ENCODE measurements at regions not wholly inside any gene's neighbourhood (a gene's known extent, or its start where the extent isn't known, plus 50 kb on each side); places are given as distances from the start of the nearest gene placed in this dataset.

DNA sequence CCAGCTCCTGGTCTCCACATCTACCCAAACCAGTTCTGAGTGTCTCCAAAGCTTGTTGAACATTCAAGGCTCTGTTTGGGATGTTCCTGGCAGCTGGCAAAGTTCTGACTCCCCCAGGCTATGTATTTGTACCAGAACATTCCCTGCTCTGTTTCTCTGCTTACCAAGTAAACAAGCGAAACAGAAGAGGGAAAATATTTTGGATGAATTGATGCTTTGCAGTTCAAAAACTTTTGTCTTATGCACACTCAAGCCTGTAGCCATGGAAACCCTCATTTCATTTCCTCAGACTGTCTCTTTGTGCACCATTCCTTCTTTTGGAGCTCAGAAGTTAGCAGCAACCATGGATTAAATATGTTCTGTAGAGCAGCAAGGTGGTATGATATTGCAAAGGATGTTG, 145.8 kb downstream of the ACTL7B start:
- peaks cover 1 to 4% of the 10 kb centered on the region in 2 donors for H3K27me3 Mint-ChIP-seq
- Histone ChIP-seq H3K36me3 (ENCODE audit: control insufficient read depth in 2 of 2, extremely low read depth in 1 of 2, insufficient read depth in 1 of 2, low read length in 1 of 2) (no peaks in the 10 kb centered on the region), H3K9me3 (no peaks in the 10 kb centered on the region), H3K4me1 (ENCODE audit: control insufficient read depth in 1 of 2, extremely low read depth in 1 of 2, insufficient read depth in 2 of 2, low read length in 2 of 2) (no peaks in the 10 kb centered on the region), H3K27me3 (replicated peaks in 1 of 2; ENCODE audit: control insufficient read depth in 2 of 2, extremely low read depth in 1 of 2, insufficient read depth in 2 of 2, low read length in 1 of 2) (peaks cover 0 to 7% of the 10 kb centered on the region in 2 experiments), H3K27ac (ENCODE audit: low read length) (no peak overlapping the region), H3K4me3 (ENCODE audit: control insufficient read depth in 1 of 2, extremely low read depth in 1 of 2, low read length in 1 of 2) (no peak overlapping the region)
- H3K27ac Mint-ChIP-seq = no peak overlapping the region
- H3K4me1 Mint-ChIP-seq = no peaks in the 10 kb centered on the region
- no CpG with 5 or more reads among the region's 1 CpG for WGBS (ENCODE audit: insufficient coverage)
- H3K9me3 Mint-ChIP-seq = peaks cover 3 to 7% (median 5%) of the 10 kb centered on the region in 3 donors
- no peak overlapping the region for H3K4me3 Mint-ChIP-seq
- no peaks in the 10 kb centered on the region for H3K36me3 Mint-ChIP-seq
- ATAC-seq (replicated peaks in 1 of 4) (no peak), DNase-seq (no peak)
- POLR2A ChIA-PET = no interaction called here
- CTCF ChIA-PET = no interaction called here

DNA sequence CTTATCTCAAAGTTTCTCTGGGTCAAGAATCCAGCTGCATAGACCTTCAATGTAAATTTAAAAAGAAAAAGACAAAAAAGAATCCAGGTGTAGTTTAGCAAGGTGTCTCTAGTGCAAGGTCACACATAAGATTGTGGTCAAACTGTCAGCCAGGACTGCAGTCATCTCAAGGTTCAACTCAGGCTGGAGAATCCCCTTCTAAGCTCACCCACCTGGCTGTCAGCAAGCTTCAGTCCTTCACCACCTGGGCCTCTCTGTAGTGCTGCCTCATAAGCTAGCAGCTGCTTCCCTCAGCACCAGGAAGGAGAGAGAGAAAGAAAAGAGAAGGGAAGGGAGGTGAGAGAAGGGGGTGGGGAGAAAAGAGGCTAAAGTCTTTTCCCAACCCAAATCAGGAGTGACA, 146.7 kb downstream of the ACTL7B start:
- H3K4me3 Mint-ChIP-seq = no peak overlapping the region
- ChIA-PET CTCF (no interaction called here), POLR2A (no interaction called here)
- no peak for ATAC-seq (replicated peaks in 1 of 4)
- Histone ChIP-seq H3K4me3 (ENCODE audit: control insufficient read depth in 1 of 2, extremely low read depth in 1 of 2, low read length in 1 of 2) (no peak overlapping the region), H3K9me3 (no peaks in the 10 kb centered on the region), H3K4me1 (ENCODE audit: control insufficient read depth in 1 of 2, extremely low read depth in 1 of 2, insufficient read depth in 2 of 2, low read length in 2 of 2) (no peaks in the 10 kb centered on the region), H3K27ac (ENCODE audit: low read length) (no peak overlapping the region), H3K27me3 (replicated peaks in 1 of 2; ENCODE audit: control insufficient read depth in 2 of 2, extremely low read depth in 1 of 2, insufficient read depth in 2 of 2, low read length in 1 of 2) (peaks cover 0 to 7% of the 10 kb centered on the region in 2 experiments), H3K36me3 (ENCODE audit: control insufficient read depth in 2 of 2, extremely low read depth in 1 of 2, insufficient read depth in 1 of 2, low read length in 1 of 2) (no peaks in the 10 kb centered on the region)
- H3K27me3 Mint-ChIP-seq = peaks cover 1 to 4% of the 10 kb centered on the region in 2 donors
- no peaks in the 10 kb centered on the region for H3K4me1 Mint-ChIP-seq
- H3K9me3 Mint-ChIP-seq = peaks cover 3 to 5% (median 4%) of the 10 kb centered on the region in 3 donors
- no peak for DNase-seq
- H3K36me3 Mint-ChIP-seq = no peaks in the 10 kb centered on the region
- H3K27ac Mint-ChIP-seq = no peak overlapping the region

DNA sequence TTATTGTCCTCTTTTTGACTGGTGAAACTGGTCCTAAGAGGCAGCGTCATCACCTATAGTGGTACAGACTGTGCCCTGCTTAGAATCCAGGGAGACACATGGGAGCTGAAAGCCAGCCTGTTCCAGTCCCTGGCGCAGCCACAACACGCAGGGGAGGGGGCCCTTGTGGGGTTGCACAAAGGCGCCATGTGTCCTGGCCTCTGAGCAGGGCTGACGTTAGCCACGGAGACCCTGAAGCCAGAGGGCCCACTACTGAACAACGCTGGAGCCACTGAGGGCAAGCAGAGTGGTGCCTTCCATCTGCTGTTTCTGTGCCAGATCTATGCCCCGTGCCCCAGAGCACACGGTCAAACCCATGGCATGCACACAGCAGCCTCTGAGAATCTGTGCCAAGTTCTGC, 147.3 kb downstream of the ACTL7B start:
- POLR2A ChIA-PET = no interaction called here
- WGBS (ENCODE audit: insufficient coverage) = 85% methylated on average over 7 of the region's 9 CpGs
- ATAC-seq (replicated peaks in 1 of 4) (peak in 1 of 4 experiments; percentile 15), DNase-seq (no peak)
- Mint-ChIP-seq H3K9me3 (peaks cover 3 to 5% (median 4%) of the 10 kb centered on the region in 3 donors), H3K27me3 (peaks cover 1 to 4% of the 10 kb centered on the region in 2 donors), H3K4me3 (no peak overlapping the region), H3K36me3 (no peaks in the 10 kb centered on the region), H3K27ac (no peak overlapping the region), H3K4me1 (no peaks in the 10 kb centered on the region)
- H3K36me3 ChIP-seq (ENCODE audit: control insufficient read depth in 2 of 2, extremely low read depth in 1 of 2, insufficient read depth in 1 of 2, low read length in 1 of 2) = no peaks in the 10 kb centered on the region
- H3K27me3 ChIP-seq (replicated peaks in 1 of 2; ENCODE audit: control insufficient read depth in 2 of 2, extremely low read depth in 1 of 2, insufficient read depth in 2 of 2, low read length in 1 of 2) = peaks cover 0 to 7% of the 10 kb centered on the region in 2 experiments
- H3K27ac ChIP-seq (ENCODE audit: low read length) = no peak overlapping the region
- no peaks in the 10 kb centered on the region for H3K4me1 ChIP-seq (ENCODE audit: control insufficient read depth in 1 of 2, extremely low read depth in 1 of 2, insufficient read depth in 2 of 2, low read length in 2 of 2)
- no peaks in the 10 kb centered on the region for H3K9me3 ChIP-seq
- CTCF ChIA-PET = no interaction called here
- H3K4me3 ChIP-seq (ENCODE audit: control insufficient read depth in 1 of 2, extremely low read depth in 1 of 2, low read length in 1 of 2) = no peak overlapping the region

GRCh38 chr9:108707120-108707519, 148.7 kb downstream of the ACTL7B start:
- CTCF ChIA-PET = no interaction called here
- DNase-seq = no peak
- no peaks in the 10 kb centered on the region for H3K36me3 Mint-ChIP-seq

GRCh38 chr9:108704156-108704852, 151.5 kb downstream of the ACTL7B start:
- Mint-ChIP-seq H3K4me3 (no peak overlapping the region), H3K27me3 (no peaks in the 10 kb centered on the region)
- 70% methylated on average over 4 of the region's 4 CpGs for WGBS (ENCODE audit: insufficient coverage)

More at GRCh38 chr9:108707120-108707519, 148.7 kb downstream of the ACTL7B start:
- Histone ChIP-seq H3K36me3 (ENCODE audit: control insufficient read depth in 2 of 2, extremely low read depth in 1 of 2, insufficient read depth in 1 of 2, low read length in 1 of 2) (no peaks in the 10 kb centered on the region), H3K4me1 (ENCODE audit: control insufficient read depth in 1 of 2, extremely low read depth in 1 of 2, insufficient read depth in 2 of 2, low read length in 2 of 2) (no peaks in the 10 kb centered on the region), H3K9me3 (no peaks in the 10 kb centered on the region), H3K27ac (ENCODE audit: low read length) (no peak overlapping the region), H3K4me3 (ENCODE audit: control insufficient read depth in 1 of 2, extremely low read depth in 1 of 2, low read length in 1 of 2) (no peak overlapping the region), H3K27me3 (replicated peaks in 1 of 2; ENCODE audit: control insufficient read depth in 2 of 2, extremely low read depth in 1 of 2, insufficient read depth in 2 of 2, low read length in 1 of 2) (peaks cover 0 to 3% of the 10 kb centered on the region in 2 experiments)
- WGBS (ENCODE audit: insufficient coverage) = no CpG with 5 or more reads among the region's 3 CpGs
- no peak overlapping the region for H3K27ac Mint-ChIP-seq
- no peaks in the 10 kb centered on the region for H3K4me1 Mint-ChIP-seq
- H3K27me3 Mint-ChIP-seq = no peaks in the 10 kb centered on the region
- no peak for ATAC-seq (replicated peaks in 1 of 4)
- no peaks in the 10 kb centered on the region for H3K9me3 Mint-ChIP-seq
- POLR2A ChIA-PET = no interaction called here
- no peak overlapping the region for H3K4me3 Mint-ChIP-seq

DNA sequence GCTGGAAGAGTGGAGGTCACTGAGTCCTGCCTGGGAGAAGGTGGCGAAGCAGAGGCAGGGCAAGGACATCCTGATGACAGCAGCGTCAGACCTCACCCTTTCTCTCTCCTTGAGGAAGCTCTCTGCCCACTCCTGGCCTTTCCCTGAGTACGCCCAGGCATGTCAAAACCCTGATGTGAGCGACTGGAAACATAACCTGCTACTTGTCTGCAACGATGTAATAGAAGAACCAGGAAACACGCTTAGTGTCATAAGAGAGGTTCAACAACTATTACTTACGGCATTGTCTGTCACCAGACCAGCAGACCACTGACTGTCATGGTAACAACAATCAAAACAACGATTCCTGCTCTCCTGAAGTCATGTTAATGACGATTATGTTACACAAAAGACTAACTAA, 152.4 kb downstream of the ACTL7B start:
- H3K9me3 Mint-ChIP-seq = no peaks in the 10 kb centered on the region
- no peak overlapping the region for H3K27ac Mint-ChIP-seq
- no peaks in the 10 kb centered on the region for H3K4me1 ChIP-seq (ENCODE audit: control insufficient read depth in 1 of 2, extremely low read depth in 1 of 2, insufficient read depth in 2 of 2, low read length in 2 of 2)
- no peak overlapping the region for H3K27ac ChIP-seq (ENCODE audit: low read length)
- WGBS (ENCODE audit: insufficient coverage) = 66% methylated on average over 4 of the region's 9 CpGs
- H3K9me3 ChIP-seq = no peaks in the 10 kb centered on the region
- no peak overlapping the region for H3K4me3 Mint-ChIP-seq
- POLR2A ChIA-PET = no interaction called here
- H3K4me3 ChIP-seq (ENCODE audit: control insufficient read depth in 1 of 2, extremely low read depth in 1 of 2, low read length in 1 of 2) = no peak overlapping the region
- DNase-seq (no peak), ATAC-seq (replicated peaks in 1 of 4) (no peak)
- no peaks in the 10 kb centered on the region for H3K4me1 Mint-ChIP-seq
- H3K36me3 ChIP-seq (ENCODE audit: control insufficient read depth in 2 of 2, extremely low read depth in 1 of 2, insufficient read depth in 1 of 2, low read length in 1 of 2) = no peaks in the 10 kb centered on the region
- H3K27me3 Mint-ChIP-seq = no peaks in the 10 kb centered on the region
- CTCF ChIA-PET = no interaction called here
- H3K27me3 ChIP-seq (replicated peaks in 1 of 2; ENCODE audit: control insufficient read depth in 2 of 2, extremely low read depth in 1 of 2, insufficient read depth in 2 of 2, low read length in 1 of 2) = peaks cover 0 to 2% of the 10 kb centered on the region in 2 experiments
- no peaks in the 10 kb centered on the region for H3K36me3 Mint-ChIP-seq

More at GRCh38 chr9:108704156-108704852, 151.5 kb downstream of the ACTL7B start:
- ChIA-PET CTCF (no interaction called here), POLR2A (no interaction called here)
- Mint-ChIP-seq H3K36me3 (no peaks in the 10 kb centered on the region), H3K27ac (no peak overlapping the region), H3K4me1 (no peaks in the 10 kb centered on the region), H3K9me3 (no peaks in the 10 kb centered on the region)
- Histone ChIP-seq H3K27me3 (replicated peaks in 1 of 2; ENCODE audit: control insufficient read depth in 2 of 2, extremely low read depth in 1 of 2, insufficient read depth in 2 of 2, low read length in 1 of 2) (peaks cover 0 to 2% of the 10 kb centered on the region in 2 experiments), H3K27ac (ENCODE audit: low read length) (no peak overlapping the region), H3K9me3 (no peaks in the 10 kb centered on the region), H3K4me3 (ENCODE audit: control insufficient read depth in 1 of 2, extremely low read depth in 1 of 2, low read length in 1 of 2) (no peak overlapping the region), H3K4me1 (ENCODE audit: control insufficient read depth in 1 of 2, extremely low read depth in 1 of 2, insufficient read depth in 2 of 2, low read length in 2 of 2) (no peaks in the 10 kb centered on the region), H3K36me3 (ENCODE audit: control insufficient read depth in 2 of 2, extremely low read depth in 1 of 2, insufficient read depth in 1 of 2, low read length in 1 of 2) (no peaks in the 10 kb centered on the region)
- no peak for DNase-seq
- no peak for ATAC-seq (replicated peaks in 1 of 4)

DNA sequence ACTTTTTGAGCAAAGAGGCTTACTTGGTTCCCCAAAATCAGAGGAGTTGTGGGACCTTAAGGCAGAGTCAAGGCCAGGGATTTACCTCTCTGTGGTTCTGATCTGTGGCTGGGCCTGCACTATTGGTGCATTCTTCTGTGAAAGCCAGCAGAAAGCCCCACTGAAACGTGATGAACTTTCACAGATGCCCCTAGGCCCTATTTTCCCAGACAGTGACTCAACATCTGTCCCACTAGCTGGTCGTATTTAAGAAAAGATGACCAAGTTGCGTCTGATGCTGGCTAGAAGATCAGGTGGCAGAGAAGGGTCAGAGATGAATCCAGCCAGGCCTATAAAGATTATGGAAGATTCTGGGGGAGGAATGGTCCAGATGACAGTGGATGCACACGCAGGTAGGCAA, 153.1 kb downstream of the ACTL7B start:
- Mint-ChIP-seq H3K4me3 (no peak overlapping the region), H3K36me3 (no peaks in the 10 kb centered on the region), H3K27me3 (no peaks in the 10 kb centered on the region), H3K27ac (no peak overlapping the region), H3K9me3 (peaks cover 0 to under 1% (median 0%) of the 10 kb centered on the region in 3 donors), H3K4me1 (no peaks in the 10 kb centered on the region)
- Histone ChIP-seq H3K9me3 (no peaks in the 10 kb centered on the region), H3K36me3 (ENCODE audit: control insufficient read depth in 2 of 2, extremely low read depth in 1 of 2, insufficient read depth in 1 of 2, low read length in 1 of 2) (no peaks in the 10 kb centered on the region), H3K27me3 (replicated peaks in 1 of 2; ENCODE audit: control insufficient read depth in 2 of 2, extremely low read depth in 1 of 2, insufficient read depth in 2 of 2, low read length in 1 of 2) (peaks cover 0 to 2% of the 10 kb centered on the region in 2 experiments), H3K4me3 (ENCODE audit: control insufficient read depth in 1 of 2, extremely low read depth in 1 of 2, low read length in 1 of 2) (no peak overlapping the region), H3K27ac (ENCODE audit: low read length) (no peak overlapping the region), H3K4me1 (ENCODE audit: control insufficient read depth in 1 of 2, extremely low read depth in 1 of 2, insufficient read depth in 2 of 2, low read length in 2 of 2) (no peaks in the 10 kb centered on the region)
- DNase-seq (no peak), ATAC-seq (replicated peaks in 1 of 4) (no peak)
- 68% methylated on average over 4 of the region's 4 CpGs for WGBS (ENCODE audit: insufficient coverage)
- CTCF ChIA-PET = no interaction called here
- POLR2A ChIA-PET = no interaction called here
